ENCODE measurements at regions not wholly inside any gene's neighbourhood (a gene's known extent, or its start where the extent isn't known, plus 50 kb on each side); places are given as distances from the start of the nearest gene placed in this dataset.
"Not testable (repeated sequence)": the region's sequence is repeated elsewhere in the genome, so short reads cannot be mapped to it uniquely, and the experiment has no call there.

- no peak for DNase-seq (ENCODE audit: low read depth in 1 of 2, low spot score in 1 of 2)
- CTCF ChIA-PET, result no interaction called here
- H3K27ac ChIP-seq, result no peak overlapping the region
- FAIRE-seq, result no peak
- no peaks in the 10 kb centered on the region for H3K4me1 ChIP-seq
- H3K4me3 ChIP-seq, result no peak overlapping the region
- ATAC-seq, result no peak
- H3K4me2 ChIP-seq, result no peak overlapping the region
- no peak for TF ChIP-seq ZC3H11A (IDR thresholded peaks at IDR 0.05)
- TF ChIP-seq HES2 (IDR thresholded peaks at IDR 0.05), result no peak
- TF ChIP-seq RCOR1 (IDR thresholded peaks at IDR 0.05; ENCODE audit: low read depth, low read length), result no peak
- no peak for TF ChIP-seq ZNF302 (CRISPR knock-in tag; IDR thresholded peaks at IDR 0.05)
- POLR2A ChIA-PET, result no interaction called here
- H3K9me3 ChIP-seq, result no peaks in the 10 kb centered on the region
Measured at GRCh38 chr4:164337219-164337944, 416.5 kb upstream of the SMIM31 start.

- FAIRE-seq (no peak), DNase-seq (ENCODE audit: low read depth in 1 of 2, low spot score in 1 of 2) (no peak), ATAC-seq (no peak)
- CTCF ChIA-PET, result no interaction called here
- no peak overlapping the region for H3K4me3 ChIP-seq
- WGBS (ENCODE audit: missing lambda C conversion rate), result 20% methylated on average over 3 of the region's 3 CpGs
- no peaks in the 10 kb centered on the region for H3K9me3 ChIP-seq
- no peak overlapping the region for H3K4me2 ChIP-seq
- POLR2A ChIA-PET, result no interaction called here
- H3K27ac ChIP-seq, result no peak overlapping the region
- H3K4me1 ChIP-seq, result no peaks in the 10 kb centered on the region
- no peak for TF ChIP-seq TFCP2L1 (CRISPR knock-in tag; IDR thresholded peaks at IDR 0.05)
- TF ChIP-seq HOXB13 (CRISPR knock-in tag; IDR thresholded peaks at IDR 0.05; ENCODE audit: low read depth), result no peak
- TF ChIP-seq MAX (IDR thresholded peaks at IDR 0.05), result no peak
- no peak for TF ChIP-seq POLR2A (IDR thresholded peaks at IDR 0.05; ENCODE audit: low read length)
- no peak for TF ChIP-seq BHLHE40 (IDR thresholded peaks at IDR 0.05; ENCODE audit: low read depth, low read length)
- no peak for TF ChIP-seq EP300 (IDR thresholded peaks at IDR 0.05)
Measured at GRCh38 chr4:164343472-164343976, 410.4 kb upstream of the SMIM31 start.

GRCh38 chr4:164345756-164346155 is 408.2 kb upstream of the SMIM31 start:
- DNase-seq (ENCODE audit: low read depth in 1 of 2, low spot score in 1 of 2) (no peak), FAIRE-seq (no peak), ATAC-seq (no peak)
- ChIA-PET POLR2A (no interaction called here), CTCF (no interaction called here)
- Histone ChIP-seq H3K4me1 (no peaks in the 10 kb centered on the region), H3K27ac (no peak overlapping the region), H3K4me3 (no peak overlapping the region), H3K4me2 (no peak overlapping the region), H3K9me3 (no peaks in the 10 kb centered on the region)
- no peak for TF ChIP-seq REST (IDR thresholded peaks at IDR 0.05)
- TF ChIP-seq SREBF2 (IDR thresholded peaks at IDR 0.05), result no peak
- no peak for TF ChIP-seq GATA3 (IDR thresholded peaks at IDR 0.05; ENCODE audit: borderline replicate concordance)
- no peak for TF ChIP-seq FOXS1 (CRISPR knock-in tag; IDR thresholded peaks at IDR 0.05)
- TF ChIP-seq BHLHE40 (IDR thresholded peaks at IDR 0.05; ENCODE audit: low read depth, low read length), result no peak
- TF ChIP-seq POLR2AphosphoS2 (conservative IDR thresholded peaks at IDR 0.05; ENCODE audit: low read length), result no peak
- no peak for TF ChIP-seq ZNF302 (CRISPR knock-in tag; IDR thresholded peaks at IDR 0.05)
- no peak for TF ChIP-seq HEYL (CRISPR knock-in tag; IDR thresholded peaks at IDR 0.05)
- TF ChIP-seq KDM1A (IDR thresholded peaks at IDR 0.05; ENCODE audit: low read depth), result no peak

GRCh38 chr4:164350061-164350460 is 403.9 kb upstream of the SMIM31 start:
- H3K4me1 ChIP-seq, result no peaks in the 10 kb centered on the region
- no peak for DNase-seq (ENCODE audit: low read depth in 1 of 2, low spot score in 1 of 2)
- POLR2A ChIA-PET, result no interaction called here
- no peak for FAIRE-seq
- no peak for ATAC-seq
- TF ChIP-seq HOXB13 (CRISPR knock-in tag; IDR thresholded peaks at IDR 0.05; ENCODE audit: low read depth) (no peak), BCL3 (IDR thresholded peaks at IDR 0.05) (no peak), CHD2 (IDR thresholded peaks at IDR 0.05; ENCODE audit: low read length, partially characterized antibody) (no peak), KDM1A (IDR thresholded peaks at IDR 0.05; ENCODE audit: low read depth) (no peak), KDM5A (IDR thresholded peaks at IDR 0.05) (no peak), ZSCAN20 (CRISPR knock-in tag; IDR thresholded peaks at IDR 0.05) (no peak), JUNB (IDR thresholded peaks at IDR 0.05) (no peak), JUN (IDR thresholded peaks at IDR 0.05) (no peak)
- H3K4me3 ChIP-seq, result no peak overlapping the region
- H3K4me2 ChIP-seq, result no peak overlapping the region
- no peaks in the 10 kb centered on the region for H3K9me3 ChIP-seq
- H3K27ac ChIP-seq, result no peak overlapping the region
- CTCF ChIA-PET, result no interaction called here

- POLR2A ChIA-PET; DNase-seq (ENCODE audit: low read depth in 1 of 2, low spot score in 1 of 2); CTCF ChIA-PET: not testable (repeated sequence)
Measured at GRCh38 chr4:164350716-164351115, 403.2 kb upstream of the SMIM31 start.

More at GRCh38 chr4:164350716-164351115, 403.2 kb upstream of the SMIM31 start:
- not testable (repeated sequence) for H3K27ac ChIP-seq, H3K9me3 ChIP-seq, FAIRE-seq, ATAC-seq, H3K4me1 ChIP-seq, H3K4me3 ChIP-seq, H3K4me2 ChIP-seq
- 62% methylated on average over 17 of the region's 24 CpGs for WGBS (ENCODE audit: missing lambda C conversion rate)

Measured in A549 (cell line).